ENCODE measurements at regions not wholly inside any gene's neighbourhood (a gene's known extent, or its start where the extent isn't known, plus 50 kb on each side); places are given as distances from the start of the nearest gene placed in this dataset.
"Not testable (repeated sequence)": the region's sequence is repeated elsewhere in the genome, so short reads cannot be mapped to it uniquely, and the experiment has no call there.

GRCh38 chr5:2353871-2354440, 397.5 kb downstream of the IRX2 start:
- no peak for DNase-seq (ENCODE audit: low read depth)
- in situ Hi-C loops (cut with HindIII; ENCODE audit: low pct_unique_long_range_greater_than_20kb, low sequenced_read_pairs), result no loop called here

GRCh38 chr5:2353211-2353610, 398.3 kb downstream of the IRX2 start:
- DNase-seq (ENCODE audit: low read depth), result no peak
- in situ Hi-C loops (cut with HindIII; ENCODE audit: low pct_unique_long_range_greater_than_20kb, low sequenced_read_pairs), result no loop called here

GRCh38 chr5:2352101-2352861, 399.2 kb downstream of the IRX2 start:
- DNase-seq (ENCODE audit: low read depth), result no peak
- in situ Hi-C loops (cut with HindIII; ENCODE audit: low pct_unique_long_range_greater_than_20kb, low sequenced_read_pairs), result no loop called here

- in situ Hi-C loops (cut with HindIII; ENCODE audit: low pct_unique_long_range_greater_than_20kb, low sequenced_read_pairs); DNase-seq (ENCODE audit: low read depth): not testable (repeated sequence)
These were observed 401.7 kb downstream of the IRX2 start for GRCh38 chr5:2349768-2350167.

GRCh38 chr5:2338686-2339085, 412.8 kb downstream of the IRX2 start:
- DNase-seq (ENCODE audit: low read depth), result no peak
- in situ Hi-C loops (cut with HindIII; ENCODE audit: low pct_unique_long_range_greater_than_20kb, low sequenced_read_pairs), result no loop called here

GRCh38 chr5:2335733-2336515, 415.6 kb downstream of the IRX2 start:
- DNase-seq (ENCODE audit: low read depth), result no peak
- in situ Hi-C loops (cut with HindIII; ENCODE audit: low pct_unique_long_range_greater_than_20kb, low sequenced_read_pairs), result no loop called here

- no peak for DNase-seq (ENCODE audit: low read depth)
- in situ Hi-C loops (cut with HindIII; ENCODE audit: low pct_unique_long_range_greater_than_20kb, low sequenced_read_pairs), result no loop called here
These were observed 416.2 kb downstream of the IRX2 start for GRCh38 chr5:2335125-2335732.

GRCh38 chr5:2334719-2335118, 416.8 kb downstream of the IRX2 start:
- in situ Hi-C loops (cut with HindIII; ENCODE audit: low pct_unique_long_range_greater_than_20kb, low sequenced_read_pairs), result no loop called here
- no peak for DNase-seq (ENCODE audit: low read depth)

- DNase-seq (ENCODE audit: low read depth), result no peak
- in situ Hi-C loops (cut with HindIII; ENCODE audit: low pct_unique_long_range_greater_than_20kb, low sequenced_read_pairs), result no loop called here
These were observed 418.2 kb downstream of the IRX2 start for GRCh38 chr5:2333291-2333690.

GRCh38 chr5:2332521-2332920, 419.0 kb downstream of the IRX2 start:
- no peak for DNase-seq (ENCODE audit: low read depth)
- in situ Hi-C loops (cut with HindIII; ENCODE audit: low pct_unique_long_range_greater_than_20kb, low sequenced_read_pairs), result no loop called here

GRCh38 chr5:2330325-2331130, 420.9 kb downstream of the IRX2 start:
- in situ Hi-C loops (cut with HindIII; ENCODE audit: low pct_unique_long_range_greater_than_20kb, low sequenced_read_pairs), result no loop called here

GRCh38 chr5:2329741-2330140, 421.7 kb downstream of the IRX2 start:
- DNase-seq (ENCODE audit: low read depth), result no peak
- in situ Hi-C loops (cut with HindIII; ENCODE audit: low pct_unique_long_range_greater_than_20kb, low sequenced_read_pairs), result no loop called here

More at GRCh38 chr5:2330325-2331130, 420.9 kb downstream of the IRX2 start:
- DNase-seq (ENCODE audit: low read depth), result no peak

- in situ Hi-C loops (cut with HindIII; ENCODE audit: low pct_unique_long_range_greater_than_20kb, low sequenced_read_pairs), result no loop called here
- DNase-seq (ENCODE audit: low read depth), result no peak
These were observed 424.9 kb downstream of the IRX2 start for GRCh38 chr5:2326601-2327000.

GRCh38 chr5:2324788-2325187, 426.7 kb downstream of the IRX2 start:
- DNase-seq (ENCODE audit: low read depth), result no peak
- in situ Hi-C loops (cut with HindIII; ENCODE audit: low pct_unique_long_range_greater_than_20kb, low sequenced_read_pairs), result no loop called here

GRCh38 chr5:2320611-2321010, 430.9 kb downstream of the IRX2 start:
- in situ Hi-C loops (cut with HindIII; ENCODE audit: low pct_unique_long_range_greater_than_20kb, low sequenced_read_pairs), result no loop called here
- no peak for DNase-seq (ENCODE audit: low read depth)

- no peak for DNase-seq (ENCODE audit: low read depth)
- in situ Hi-C loops (cut with HindIII; ENCODE audit: low pct_unique_long_range_greater_than_20kb, low sequenced_read_pairs), result no loop called here
These were observed 433.9 kb downstream of the IRX2 start for GRCh38 chr5:2317540-2317939.

- in situ Hi-C loops (cut with HindIII; ENCODE audit: low pct_unique_long_range_greater_than_20kb, low sequenced_read_pairs), result no loop called here
These were observed 429.1 kb upstream of the IRX4 start for GRCh38 chr5:2311851-2312250.

GRCh38 chr5:2310946-2311345, 428.2 kb upstream of the IRX4 start:
- DNase-seq (ENCODE audit: low read depth), result no peak
- in situ Hi-C loops (cut with HindIII; ENCODE audit: low pct_unique_long_range_greater_than_20kb, low sequenced_read_pairs), result no loop called here

More at GRCh38 chr5:2311851-2312250, 429.1 kb upstream of the IRX4 start:
- DNase-seq (ENCODE audit: low read depth), result no peak
